ENCODE measurements at regions not wholly inside any gene's neighbourhood (a gene's known extent, or its start where the extent isn't known, plus 50 kb on each side); places are given as distances from the start of the nearest gene placed in this dataset.

- no peak overlapping the region for H3K14ac ChIP-seq (replicated peaks; ENCODE audit: low read depth, low read length)
- no peaks in the 10 kb centered on the region for H3K9me1 ChIP-seq (ENCODE audit: insufficient read depth, low read length)
- H3K27ac ChIP-seq (ENCODE audit: insufficient read depth, low read length), result no peak overlapping the region
- H2BK15ac ChIP-seq (ENCODE audit: low read depth, low read length), result no peak overlapping the region
- in situ Hi-C loops (cut with MboI; ENCODE audit: low sequenced_read_pairs), result no loop called here
- H3K9me3 ChIP-seq (ENCODE audit: control insufficient read depth, insufficient read depth, low read length), result no peaks in the 10 kb centered on the region
- no peak overlapping the region for H2AK9ac ChIP-seq (replicated peaks; ENCODE audit: low read depth, low read length, poor library complexity)
- H4K20me1 ChIP-seq (ENCODE audit: insufficient read depth, low read length), result no peaks in the 10 kb centered on the region
- DNase-seq, result no peak
- no peaks in the 10 kb centered on the region for H3K4me1 ChIP-seq (ENCODE audit: control insufficient read depth, insufficient read depth, low read length)
- intact Hi-C loops (cut with micrococcal nuclease), result no loop called here
- H3K56ac ChIP-seq (ENCODE audit: extremely low read depth, insufficient read depth, low read length), result no peak overlapping the region
- H4K91ac ChIP-seq (ENCODE audit: insufficient read depth, low read depth, low read length), result no peak overlapping the region
- no peak overlapping the region for H2BK120ac ChIP-seq (ENCODE audit: low read depth, low read length)
- 20% methylated on average over 1 of the region's 4 CpGs; no CpG with 5 or more reads in 1 of the 2 experiments for WGBS, 2 experiments (ENCODE audit: extremely low coverage in 2 of 2, insufficient read length in 1 of 2)
- H3K23ac ChIP-seq (ENCODE audit: low read depth, low read length), result no peak overlapping the region
- no peak overlapping the region for H4K5ac ChIP-seq (ENCODE audit: low read depth, low read length)
- no peak for ATAC-seq (ENCODE audit: low read depth)
- H3K4me3 ChIP-seq (ENCODE audit: insufficient read depth, low read depth, low read length), result no peak overlapping the region
- no peak overlapping the region for H2AFZ ChIP-seq (replicated peaks; ENCODE audit: low read length, poor library complexity)
- BruUV-seq (replicated peaks), result no TSS peak
- no peak overlapping the region for H3K9ac ChIP-seq (ENCODE audit: low read depth, low read length)
- no peak overlapping the region for H2AK5ac ChIP-seq (ENCODE audit: low read depth, low read length)
- POLR2A ChIA-PET (ENCODE audit: unreplicated experiment), result no interaction called here
- no peak overlapping the region for H3K4ac ChIP-seq (ENCODE audit: low read depth, low read length)
- H2BK5ac ChIP-seq (ENCODE audit: low read depth, low read length, poor library complexity, severe bottlenecking), result no peak overlapping the region
- no peak overlapping the region for H2BK20ac ChIP-seq (ENCODE audit: low read depth, low read length)
- H3K79me1 ChIP-seq (ENCODE audit: low read depth in 1 of 2, low read length in 2 of 2), result no peaks in the 10 kb centered on the region
- H3K4me2 ChIP-seq (ENCODE audit: low read depth, low read length), result no peak overlapping the region
- H4K8ac ChIP-seq (ENCODE audit: low read depth in 2 of 2, low read length in 2 of 2), result no peak overlapping the region
- TF ChIP-seq POLR2A (IDR thresholded peaks at IDR 0.05; ENCODE audit: low read depth, low read length) (no peak), NFE2L2 (IDR thresholded peaks at IDR 0.05; ENCODE audit: low read depth, low read length) (no peak), RCOR1 (IDR thresholded peaks at IDR 0.05; ENCODE audit: insufficient replicate concordance, low read length) (no peak), RFX5 (IDR thresholded peaks at IDR 0.05; ENCODE audit: low read depth, low read length) (no peak), CHD1 (IDR thresholded peaks at IDR 0.05; ENCODE audit: low read depth, low read length) (no peak), CEBPB (IDR thresholded peaks at IDR 0.05; ENCODE audit: low read depth, low read length) (no peak), FOS (IDR thresholded peaks at IDR 0.05; ENCODE audit: low read depth, low read length) (no peak), MAFK (IDR thresholded peaks at IDR 0.05; ENCODE audit: low read depth, low read length) (no peak), MXI1 (IDR thresholded peaks at IDR 0.05; ENCODE audit: borderline replicate concordance, low read depth, low read length) (no peak), CTCF (conservative IDR thresholded peaks at IDR 0.05; ENCODE audit: low read depth, low read length) (no peak), SMC3 (IDR thresholded peaks at IDR 0.05; ENCODE audit: low read depth, low read length) (no peak), ELK1 (IDR thresholded peaks at IDR 0.05; ENCODE audit: borderline replicate concordance, low read depth, low read length) (no peak), BHLHE40 (IDR thresholded peaks at IDR 0.05; ENCODE audit: low read depth, low read length) (no peak), USF2 (IDR thresholded peaks at IDR 0.05; ENCODE audit: low read depth, low read length) (no peak), MAZ (IDR thresholded peaks at IDR 0.05; ENCODE audit: borderline replicate concordance, low read depth, low read length) (no peak), RAD21 (IDR thresholded peaks at IDR 0.05; ENCODE audit: low read length) (no peak)
- H3K18ac ChIP-seq (ENCODE audit: low read depth, low read length), result no peak overlapping the region
- no peaks in the 10 kb centered on the region for H3K36me3 ChIP-seq (ENCODE audit: control insufficient read depth, insufficient read depth, low read length)
- H3K27me3 ChIP-seq (ENCODE audit: control insufficient read depth, insufficient read depth, low read length), result 0 out of 2 replicates have a peak, but pooled peaks cover 1% of the 10 kb centered on the region
- dilution Hi-C loops (cut with HindIII; ENCODE audit: low sequenced_read_pairs, unreplicated experiment), result no loop called here
- CTCF ChIA-PET, result no interaction called here
Measured at GRCh38 chr20:57959589-57959988, 249.8 kb upstream of the PMEPA1 start.

Measured in IMR-90 (cell line).